Natural killer cell treated with Interleukin-12 subunit alpha and Interleukin-12 subunit beta and Interleukin-15 and Interleukin-18, amount 100 ng/mL, for 72 hours (primary cell): ENCODE measurements at regions not wholly inside any gene's neighbourhood (a gene's known extent, or its start where the extent isn't known, plus 50 kb on each side); places are given as distances from the start of the nearest gene placed in this dataset.

Source experiments
- ATAC-seq, 2 donors: fragments of 150-1000 bp; cut with Tn5 transposase in 1 of 2; sonication (Bioruptor Pico), chemical (Tn5 transposase) in 1 of 2; 2 replicates each; pipeline ENCODE4 v1.10.0; 2021
- DNase-seq: peaks from one replicate; pipeline ENCODE4 v3.0.0; 2022; ENCODE audit warnings: low spot score
- H3K27ac Mint-ChIP-seq, 2 donors: 1 replicate in 1 of 2; 2 replicates in 1 of 2; pipeline ENCODE4 v1.8.0; 2022; ENCODE audit warnings: mixed read lengths in 2 of 2, mild to moderate bottlenecking in 1 of 2, moderate library complexity in 1 of 2
- H3K27me3 Mint-ChIP-seq, 2 donors: 1 replicate in 1 of 2; 2 replicates in 1 of 2; pipeline ENCODE4 v1.8.0; 2022; ENCODE audit warnings: mixed read lengths in 2 of 2
- H3K36me3 Mint-ChIP-seq: one replicate; pipeline ENCODE4 v1.8.0; 2022; ENCODE audit warnings: mixed read lengths
- H3K4me1 Mint-ChIP-seq, 2 donors: 1 replicate in 1 of 2; 2 replicates in 1 of 2; pipeline ENCODE4 v1.8.0; 2022; ENCODE audit warnings: low read depth in 2 of 2, mixed read lengths in 2 of 2, mild to moderate bottlenecking in 1 of 2
- H3K4me3 Mint-ChIP-seq: one replicate; pipeline ENCODE4 v1.8.0; 2022; ENCODE audit warnings: mixed read lengths
- H3K9me3 Mint-ChIP-seq: 2 replicates; pipeline ENCODE4 v1.8.0; 2022; ENCODE audit warnings: mixed read lengths

- H3K27me3 Mint-ChIP-seq = no peaks in the 10 kb centered on the region
- DNase-seq (no peak), ATAC-seq (no peak)
- no peaks in the 10 kb centered on the region for H3K4me1 Mint-ChIP-seq
- no peak overlapping the region for H3K27ac Mint-ChIP-seq
- peaks cover 12% of the 10 kb centered on the region for H3K9me3 Mint-ChIP-seq
- H3K36me3 Mint-ChIP-seq = no peaks in the 10 kb centered on the region
- no peak overlapping the region for H3K4me3 Mint-ChIP-seq
Observed at GRCh38 chr5:27701931-27702903, 663.8 kb upstream of the CDH9 start.

- Mint-ChIP-seq H3K9me3 (peaks cover 16% of the 10 kb centered on the region), H3K4me1 (no peaks in the 10 kb centered on the region), H3K4me3 (no peak overlapping the region), H3K27ac (no peak overlapping the region), H3K36me3 (no peaks in the 10 kb centered on the region), H3K27me3 (no peaks in the 10 kb centered on the region)
- no peak for DNase-seq
- no peak for ATAC-seq
Observed at GRCh38 chr5:27700526-27700925, 662.1 kb upstream of the CDH9 start.

GRCh38 chr5:27682600-27682999 is 644.2 kb upstream of the CDH9 start:
- Mint-ChIP-seq H3K9me3 (peaks cover 30% of the 10 kb centered on the region), H3K27ac (no peak overlapping the region), H3K4me3 (no peak overlapping the region), H3K36me3 (peaks cover 13% of the 10 kb centered on the region), H3K4me1 (no peaks in the 10 kb centered on the region), H3K27me3 (no peaks in the 10 kb centered on the region)
- DNase-seq (no peak), ATAC-seq (no peak)

- DNase-seq = no peak
- Mint-ChIP-seq H3K36me3 (peaks cover 14% of the 10 kb centered on the region), H3K27me3 (no peaks in the 10 kb centered on the region), H3K9me3 (peaks cover 14% of the 10 kb centered on the region), H3K4me3 (no peak overlapping the region), H3K4me1 (no peaks in the 10 kb centered on the region), H3K27ac (no peak overlapping the region)
- ATAC-seq = no peak
Observed at GRCh38 chr5:27652505-27652904, 614.1 kb upstream of the CDH9 start.

- Mint-ChIP-seq H3K27me3 (no peaks in the 10 kb centered on the region), H3K4me3 (no peak overlapping the region), H3K27ac (no peak overlapping the region), H3K4me1 (no peaks in the 10 kb centered on the region), H3K36me3 (peaks cover 5% of the 10 kb centered on the region), H3K9me3 (peaks cover 15% of the 10 kb centered on the region)
- DNase-seq = no peak
- ATAC-seq = no peak
Observed at GRCh38 chr5:27639005-27639612, 600.7 kb upstream of the CDH9 start.

- no peaks in the 10 kb centered on the region for H3K27me3 Mint-ChIP-seq
- H3K4me3 Mint-ChIP-seq = no peak overlapping the region
- peaks cover 19% of the 10 kb centered on the region for H3K9me3 Mint-ChIP-seq
- H3K27ac Mint-ChIP-seq = no peak overlapping the region
- ATAC-seq (no peak), DNase-seq (no peak)
- H3K4me1 Mint-ChIP-seq = no peaks in the 10 kb centered on the region
- peaks cover 17% of the 10 kb centered on the region for H3K36me3 Mint-ChIP-seq
Observed at GRCh38 chr5:27619982-27620381, 581.6 kb upstream of the CDH9 start.

GRCh38 chr5:27612161-27612560 is 573.8 kb upstream of the CDH9 start:
- Mint-ChIP-seq H3K9me3 (peaks cover 32% of the 10 kb centered on the region), H3K4me1 (no peaks in the 10 kb centered on the region), H3K4me3 (no peak overlapping the region), H3K27me3 (no peaks in the 10 kb centered on the region), H3K36me3 (peaks cover 27% of the 10 kb centered on the region), H3K27ac (no peak overlapping the region)
- no peak for DNase-seq
- no peak for ATAC-seq

- Mint-ChIP-seq H3K4me1 (no peaks in the 10 kb centered on the region), H3K4me3 (no peak overlapping the region), H3K27ac (no peak overlapping the region), H3K9me3 (peaks cover 15% of the 10 kb centered on the region), H3K36me3 (peaks cover 8% of the 10 kb centered on the region), H3K27me3 (no peaks in the 10 kb centered on the region)
- ATAC-seq (no peak), DNase-seq (no peak)
Observed at GRCh38 chr5:27608992-27609391, 570.6 kb upstream of the CDH9 start.

- peaks cover 12% of the 10 kb centered on the region for H3K9me3 Mint-ChIP-seq
- H3K27ac Mint-ChIP-seq = no peak overlapping the region
- H3K27me3 Mint-ChIP-seq = no peaks in the 10 kb centered on the region
- H3K4me1 Mint-ChIP-seq = no peaks in the 10 kb centered on the region
- H3K4me3 Mint-ChIP-seq = no peak overlapping the region
- no peak for ATAC-seq
- H3K36me3 Mint-ChIP-seq = no peaks in the 10 kb centered on the region
- no peak for DNase-seq
Observed at GRCh38 chr5:27598576-27598975, 560.2 kb upstream of the CDH9 start.

GRCh38 chr5:27594141-27594540 is 555.8 kb upstream of the CDH9 start:
- H3K4me3 Mint-ChIP-seq = no peak overlapping the region
- H3K27ac Mint-ChIP-seq = no peak overlapping the region
- peaks cover 8% of the 10 kb centered on the region for H3K9me3 Mint-ChIP-seq
- H3K4me1 Mint-ChIP-seq = no peaks in the 10 kb centered on the region
- H3K27me3 Mint-ChIP-seq = no peaks in the 10 kb centered on the region
- no peaks in the 10 kb centered on the region for H3K36me3 Mint-ChIP-seq
- DNase-seq (no peak), ATAC-seq (no peak)

GRCh38 chr5:27592231-27592630 is 553.8 kb upstream of the CDH9 start:
- Mint-ChIP-seq H3K4me1 (no peaks in the 10 kb centered on the region), H3K27ac (no peak overlapping the region), H3K4me3 (no peak overlapping the region), H3K27me3 (no peaks in the 10 kb centered on the region), H3K36me3 (peaks cover 7% of the 10 kb centered on the region), H3K9me3 (peaks cover 11% of the 10 kb centered on the region)
- DNase-seq = no peak
- no peak for ATAC-seq

GRCh38 chr5:27590503-27590902 is 552.1 kb upstream of the CDH9 start:
- Mint-ChIP-seq H3K9me3 (peaks cover 12% of the 10 kb centered on the region), H3K27ac (no peak overlapping the region), H3K4me1 (no peaks in the 10 kb centered on the region), H3K27me3 (no peaks in the 10 kb centered on the region), H3K4me3 (no peak overlapping the region), H3K36me3 (peaks cover 7% of the 10 kb centered on the region)
- no peak for DNase-seq
- no peak for ATAC-seq

- Mint-ChIP-seq H3K4me3 (no peak overlapping the region), H3K4me1 (no peaks in the 10 kb centered on the region), H3K36me3 (no peaks in the 10 kb centered on the region), H3K27me3 (no peaks in the 10 kb centered on the region), H3K9me3 (peaks cover 5% of the 10 kb centered on the region), H3K27ac (no peak overlapping the region)
- no peak for DNase-seq
- no peak for ATAC-seq
Observed at GRCh38 chr5:27578279-27578678, 539.9 kb upstream of the CDH9 start.

- no peak overlapping the region for H3K4me3 Mint-ChIP-seq
- ATAC-seq (no peak), DNase-seq (no peak)
- H3K4me1 Mint-ChIP-seq = no peaks in the 10 kb centered on the region
- no peaks in the 10 kb centered on the region for H3K36me3 Mint-ChIP-seq
- H3K27ac Mint-ChIP-seq = no peak overlapping the region
- peaks cover 3% of the 10 kb centered on the region for H3K9me3 Mint-ChIP-seq
- no peaks in the 10 kb centered on the region for H3K27me3 Mint-ChIP-seq
Observed at GRCh38 chr5:27571681-27572080, 533.3 kb upstream of the CDH9 start.
